ENCODE measurements at regions not wholly inside any gene's neighbourhood (a gene's known extent, or its start where the extent isn't known, plus 50 kb on each side); places are given as distances from the start of the nearest gene placed in this dataset.

- no TSS peak for BruUV-seq (replicated peaks)
- H3K9me3 Mint-ChIP-seq (ENCODE audit: unreplicated experiment): peaks cover 12% of the 10 kb centered on the region
- ChIA-PET CTCF (no interaction called here), POLR2A (no interaction called here)
- intact Hi-C loops (cut with micrococcal nuclease): no loop called here
- no peak overlapping the region for H3K27ac Mint-ChIP-seq (ENCODE audit: low read depth, unreplicated experiment)
- H3K4me1 Mint-ChIP-seq (ENCODE audit: insufficient read depth, unreplicated experiment): peaks cover 20% of the 10 kb centered on the region
- no peaks in the 10 kb centered on the region for H3K36me3 Mint-ChIP-seq (ENCODE audit: insufficient read depth, unreplicated experiment)
- no peaks in the 10 kb centered on the region for H3K27me3 Mint-ChIP-seq (ENCODE audit: insufficient read depth, unreplicated experiment)
- TF ChIP-seq CTCF (IDR thresholded peaks at IDR 0.05; ENCODE audit: unreplicated experiment): no peak
- DNase-seq (ENCODE audit: unreplicated experiment): peak; percentile 25
- no peak overlapping the region for H3K4me3 Mint-ChIP-seq (ENCODE audit: unreplicated experiment)
These were observed 172.0 kb upstream of the GRB10 start for GRCh38 chr7:50954716-50955115.

DNA sequence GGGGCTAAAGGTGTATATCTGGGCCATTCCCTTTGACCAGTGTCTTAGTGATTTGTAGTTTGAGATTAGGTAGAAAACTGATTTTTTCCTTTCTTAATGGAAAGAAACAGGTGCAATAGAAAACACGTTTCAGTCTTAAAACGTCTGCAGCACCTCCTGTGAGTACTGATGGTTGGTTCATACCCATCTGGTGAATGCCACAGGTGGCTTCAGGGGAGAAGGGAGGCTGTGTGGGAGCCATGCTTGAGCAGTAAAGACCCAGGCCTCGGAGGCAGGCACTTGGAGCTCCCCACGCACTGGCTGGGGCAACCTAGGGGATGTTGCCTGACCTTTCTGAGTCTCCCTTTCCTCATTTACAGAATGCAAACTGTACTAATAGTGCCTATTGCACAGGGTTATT lies 171.5 kb upstream of the GRB10 start:
- Mint-ChIP-seq H3K9me3 (ENCODE audit: unreplicated experiment) (peaks cover 16% of the 10 kb centered on the region), H3K27me3 (ENCODE audit: insufficient read depth, unreplicated experiment) (no peaks in the 10 kb centered on the region), H3K4me1 (ENCODE audit: insufficient read depth, unreplicated experiment) (peaks cover 20% of the 10 kb centered on the region), H3K27ac (ENCODE audit: low read depth, unreplicated experiment) (peak overlapping the region; percentile 29), H3K4me3 (ENCODE audit: unreplicated experiment) (no peak overlapping the region), H3K36me3 (ENCODE audit: insufficient read depth, unreplicated experiment) (no peaks in the 10 kb centered on the region)
- BruUV-seq (replicated peaks): no TSS peak
- ChIA-PET CTCF (interaction anchor here (1.4 kb wide), 1 partner anchor 486 kb away, joined by 5 read pairs; no protein-coding TSS in a partner anchor), POLR2A (interaction anchor here (1.0 to 1.2 kb wide), 2 partner anchors 15 to 324 kb away, joined by 3 to 6 read pairs; no protein-coding TSS in a partner anchor)
- TF ChIP-seq CTCF (IDR thresholded peaks at IDR 0.05; ENCODE audit: unreplicated experiment): no peak
- DNase-seq (ENCODE audit: unreplicated experiment): no peak
- intact Hi-C loops (cut with micrococcal nuclease): no loop called here

- intact Hi-C loops (cut with micrococcal nuclease): no loop called here
- DNase-seq (ENCODE audit: unreplicated experiment): peak; percentile 87
- no TSS peak for BruUV-seq (replicated peaks)
These were observed 171.1 kb upstream of the GRB10 start for GRCh38 chr7:50953820-50954219.

GRCh38 chr7:50953303-50953702 lies 170.6 kb upstream of the GRB10 start:
- ChIA-PET POLR2A (interaction anchor here (1.0 to 1.3 kb wide), 3 partner anchors 11 to 323 kb away, joined by 3 to 6 read pairs (median 5); no protein-coding TSS in a partner anchor), CTCF (interaction anchor here (0.7 to 1.4 kb wide), 2 partner anchors 114 to 485 kb away, joined by 3 to 5 read pairs; no protein-coding TSS in a partner anchor)
- peak; percentile 87 for DNase-seq (ENCODE audit: unreplicated experiment)
- intact Hi-C loops (cut with micrococcal nuclease): no loop called here
- Mint-ChIP-seq H3K4me1 (ENCODE audit: insufficient read depth, unreplicated experiment) (peaks cover 20% of the 10 kb centered on the region), H3K27ac (ENCODE audit: low read depth, unreplicated experiment) (peak overlapping the region; percentile 29), H3K9me3 (ENCODE audit: unreplicated experiment) (peaks cover 26% of the 10 kb centered on the region), H3K36me3 (ENCODE audit: insufficient read depth, unreplicated experiment) (no peaks in the 10 kb centered on the region), H3K4me3 (ENCODE audit: unreplicated experiment) (no peak overlapping the region), H3K27me3 (ENCODE audit: insufficient read depth, unreplicated experiment) (no peaks in the 10 kb centered on the region)
- no TSS peak for BruUV-seq (replicated peaks)
- no peak for TF ChIP-seq CTCF (IDR thresholded peaks at IDR 0.05; ENCODE audit: unreplicated experiment)

More at GRCh38 chr7:50953820-50954219, 171.1 kb upstream of the GRB10 start:
- Mint-ChIP-seq H3K4me1 (ENCODE audit: insufficient read depth, unreplicated experiment) (peaks cover 20% of the 10 kb centered on the region), H3K36me3 (ENCODE audit: insufficient read depth, unreplicated experiment) (no peaks in the 10 kb centered on the region), H3K9me3 (ENCODE audit: unreplicated experiment) (peaks cover 21% of the 10 kb centered on the region), H3K4me3 (ENCODE audit: unreplicated experiment) (no peak overlapping the region), H3K27me3 (ENCODE audit: insufficient read depth, unreplicated experiment) (no peaks in the 10 kb centered on the region), H3K27ac (ENCODE audit: low read depth, unreplicated experiment) (peak overlapping the region; percentile 29)
- CTCF ChIA-PET: interaction anchor here (1.4 kb wide), 1 partner anchor 486 kb away, joined by 5 read pairs; no protein-coding TSS in a partner anchor
- POLR2A ChIA-PET: interaction anchor here (1.0 to 1.2 kb wide), 2 partner anchors 15 to 324 kb away, joined by 3 to 6 read pairs; no protein-coding TSS in a partner anchor
- TF ChIP-seq CTCF (IDR thresholded peaks at IDR 0.05; ENCODE audit: unreplicated experiment): no peak
